ENCODE measurements at regions not wholly inside any gene's neighbourhood (a gene's known extent, or its start where the extent isn't known, plus 50 kb on each side); places are given as distances from the start of the nearest gene placed in this dataset.

- peaks cover 0 to 24% (median 14%) of the 10 kb centered on the region in 6 donors for H3K4me1 ChIP-seq
- WGBS, 5 donors: 59 to 82% (median 66%) methylated on average over 4 of the region's 4 CpGs
- H3K4me3 ChIP-seq: no peak overlapping the region
- TF ChIP-seq CTCF (IDR thresholded peaks at IDR 0.05 in 8 of 11, conservative IDR thresholded peaks at IDR 0.05 in 3 of 11): no peak
- no peak for TF ChIP-seq POLR2AphosphoS5 (IDR thresholded peaks at IDR 0.05)
- TF ChIP-seq POLR2A (IDR thresholded peaks at IDR 0.05): no peak
- peaks cover 0 to 5% (median 0%) of the 10 kb centered on the region in 8 donors for H3K9me3 ChIP-seq
- no peak overlapping the region for H3K27ac ChIP-seq
- no peaks in the 10 kb centered on the region for H3K36me3 ChIP-seq
- intact Hi-C loops (cut with DNase I; ENCODE audit: low total_unique reads): no loop called here
- DNase-seq: no peak
- no peaks in the 10 kb centered on the region for H3K27me3 ChIP-seq (replicated peaks in 1 of 7)
Observed at GRCh38 chr20:17790296-17790695, 90.5 kb downstream of the BANF2 start.

GRCh38 chr20:17787816-17788215 is 88.0 kb downstream of the BANF2 start:
- Histone ChIP-seq H3K4me1 (peaks cover 0 to 28% (median 7%) of the 10 kb centered on the region in 6 donors), H3K4me3 (no peak overlapping the region), H3K9me3 (no peaks in the 10 kb centered on the region), H3K27ac (no peak overlapping the region), H3K27me3 (replicated peaks in 1 of 7) (no peaks in the 10 kb centered on the region), H3K36me3 (no peaks in the 10 kb centered on the region)
- intact Hi-C loops (cut with DNase I; ENCODE audit: low total_unique reads): no loop called here
- no peak for DNase-seq
- WGBS, 5 donors: 88 to 100% (median 94%) methylated on average over 1 of the region's 1 CpG
- TF ChIP-seq POLR2A (IDR thresholded peaks at IDR 0.05) (no peak), POLR2AphosphoS5 (IDR thresholded peaks at IDR 0.05) (no peak), CTCF (IDR thresholded peaks at IDR 0.05 in 8 of 11, conservative IDR thresholded peaks at IDR 0.05 in 3 of 11) (no peak)

GRCh38 chr20:17786221-17786718 is 86.5 kb downstream of the BANF2 start:
- no peak for TF ChIP-seq CTCF (IDR thresholded peaks at IDR 0.05 in 8 of 11, conservative IDR thresholded peaks at IDR 0.05 in 3 of 11)
- TF ChIP-seq POLR2AphosphoS5 (IDR thresholded peaks at IDR 0.05): no peak
- no peak for TF ChIP-seq POLR2A (IDR thresholded peaks at IDR 0.05)
- Histone ChIP-seq H3K27me3 (replicated peaks in 1 of 7) (no peaks in the 10 kb centered on the region), H3K4me1 (peaks cover 0 to 28% (median 7%) of the 10 kb centered on the region in 6 donors), H3K36me3 (no peaks in the 10 kb centered on the region), H3K9me3 (no peaks in the 10 kb centered on the region), H3K27ac (no peak overlapping the region), H3K4me3 (no peak overlapping the region)
- WGBS, 5 donors: 32 to 47% (median 36%) methylated on average over 11 of the region's 11 CpGs
- intact Hi-C loops (cut with DNase I; ENCODE audit: low total_unique reads): no loop called here
- DNase-seq: no peak
